NCI-H1105 (cell line): ENCODE measurements at regions not wholly inside any gene's neighbourhood (a gene's known extent, or its start where the extent isn't known, plus 50 kb on each side); places are given as distances from the start of the nearest gene placed in this dataset.
"Not testable (repeated sequence)": the region's sequence is repeated elsewhere in the genome, so short reads cannot be mapped to it uniquely, and the experiment has no call there.

Source experiments
- DNase-seq: peaks from one replicate; lab custom pipeline; 2025; lab: John Stamatoyannopoulos, UW

GRCh38 chrX:148265829-148266228 is 234.6 kb upstream of the AFF2 start:
- no peak for DNase-seq

- DNase-seq = no peak
Observed at GRCh38 chrX:148268673-148269072, 231.7 kb upstream of the AFF2 start.

GRCh38 chrX:148269513-148269912 is 230.9 kb upstream of the AFF2 start:
- no peak for DNase-seq

GRCh38 chrX:148270499-148270898 is 229.9 kb upstream of the AFF2 start:
- no peak for DNase-seq

GRCh38 chrX:148271263-148271662 is 229.2 kb upstream of the AFF2 start:
- no peak for DNase-seq

- no peak for DNase-seq
Observed at GRCh38 chrX:148281920-148282319, 218.5 kb upstream of the AFF2 start.

- DNase-seq = no peak
Observed at GRCh38 chrX:148282504-148282903, 217.9 kb upstream of the AFF2 start.

- no peak for DNase-seq
Observed at GRCh38 chrX:148284056-148284455, 216.4 kb upstream of the AFF2 start.

GRCh38 chrX:148284821-148285220 is 215.6 kb upstream of the AFF2 start:
- DNase-seq = no peak

GRCh38 chrX:148288451-148288850 is 212.0 kb upstream of the AFF2 start:
- no peak for DNase-seq

- no peak for DNase-seq
Observed at GRCh38 chrX:148290041-148290440, 210.4 kb upstream of the AFF2 start.

GRCh38 chrX:148290931-148291330 is 209.5 kb upstream of the AFF2 start:
- DNase-seq = no peak

- no peak for DNase-seq
Observed at GRCh38 chrX:148298737-148299136, 201.7 kb upstream of the AFF2 start.

- DNase-seq = not testable (repeated sequence)
Observed at GRCh38 chrX:148305214-148305613, 195.2 kb upstream of the AFF2 start.

GRCh38 chrX:148309413-148309812 is 191.0 kb upstream of the AFF2 start:
- no peak for DNase-seq

GRCh38 chrX:148310426-148311165 is 189.8 kb upstream of the AFF2 start:
- DNase-seq = no peak

GRCh38 chrX:148311544-148311943 is 188.9 kb upstream of the AFF2 start:
- no peak for DNase-seq

- no peak for DNase-seq
Observed at GRCh38 chrX:148314876-148315275, 185.5 kb upstream of the AFF2 start.

- DNase-seq = no peak
Observed at GRCh38 chrX:148316446-148316845, 184.0 kb upstream of the AFF2 start.

- no peak for DNase-seq
Observed at GRCh38 chrX:148322906-148323305, 177.5 kb upstream of the AFF2 start.

- no peak for DNase-seq
Observed at GRCh38 chrX:148333989-148334388, 166.4 kb upstream of the AFF2 start.

- no peak for DNase-seq
Observed at GRCh38 chrX:148337873-148338272, 162.5 kb upstream of the AFF2 start.

- DNase-seq = no peak
Observed at GRCh38 chrX:148354916-148355315, 145.5 kb upstream of the AFF2 start.

GRCh38 chrX:148361641-148362040 is 138.8 kb upstream of the AFF2 start:
- no peak for DNase-seq
